HG02840 (cell line): ENCODE measurements at regions not wholly inside any gene's neighbourhood (a gene's known extent, or its start where the extent isn't known, plus 50 kb on each side); places are given as distances from the start of the nearest gene placed in this dataset.
"Not testable (repeated sequence)": the region's sequence is repeated elsewhere in the genome, so short reads cannot be mapped to it uniquely, and the experiment has no call there.

Experiments used
- ATAC-seq: cut with Tn5 transposase; IDR thresholded peaks from one replicate; pipeline ENCODE4 v1.9.1; 2021; ENCODE audit warnings: mild to moderate bottlenecking, moderate library complexity, moderate number of reproducible peaks; ENCODE audit not compliant: unreplicated experiment, low FRiP score

DNA sequence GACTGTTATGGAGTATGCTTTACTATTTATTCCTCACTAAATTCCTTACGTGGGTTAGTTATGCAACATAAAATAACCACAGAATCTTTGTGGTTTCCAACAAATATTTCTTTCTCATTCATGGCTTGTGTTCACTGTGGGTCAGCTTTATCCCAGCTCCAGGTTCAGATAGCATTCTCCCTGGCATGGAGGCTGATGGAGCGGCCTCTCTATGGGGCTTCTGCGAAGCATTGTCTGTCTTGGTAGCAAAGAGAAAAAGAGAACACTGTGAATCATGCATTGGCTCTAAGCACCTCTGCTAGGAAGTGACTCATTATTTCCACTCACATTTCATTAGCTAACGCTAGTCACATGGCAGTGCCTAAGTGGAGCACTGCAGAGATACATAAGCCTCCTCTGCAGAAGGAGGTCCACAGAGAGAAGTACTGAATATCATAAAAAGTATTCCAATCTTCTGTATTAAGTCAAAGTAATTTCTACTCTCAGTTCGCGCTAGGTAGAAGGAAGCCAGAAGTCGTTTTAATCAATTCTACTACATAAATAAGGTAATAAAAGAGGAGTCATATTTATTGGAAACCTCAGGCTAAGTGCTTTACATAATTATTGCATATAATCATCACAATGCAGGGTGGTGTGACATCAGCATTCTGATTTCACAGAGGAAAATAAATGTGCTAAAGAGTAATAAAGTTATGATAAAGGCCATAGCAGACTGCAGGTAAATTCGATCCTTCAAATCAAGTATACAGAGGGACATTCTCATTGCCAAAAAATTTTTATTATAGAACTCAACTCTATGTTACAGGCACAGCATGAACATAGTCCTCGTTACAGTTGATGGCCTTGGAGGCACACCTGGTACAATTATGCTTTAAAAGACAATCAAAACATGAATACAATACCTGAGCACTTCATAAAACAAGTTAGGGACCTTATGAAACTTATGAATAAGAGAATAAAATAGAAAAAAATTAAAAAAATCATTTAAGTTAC is 531.1 kb downstream of the CETN3 start:
- ATAC-seq = no peak

GRCh38 chr5:89871906-89872305 is 537.6 kb downstream of the CETN3 start:
- ATAC-seq = no peak

- no peak for ATAC-seq
Measured at GRCh38 chr5:89869346-89869745, 540.2 kb downstream of the CETN3 start.

GRCh38 chr5:89866410-89866809 is 543.1 kb downstream of the CETN3 start:
- no peak for ATAC-seq

- no peak for ATAC-seq
Measured at GRCh38 chr5:89864941-89865340, 544.6 kb downstream of the CETN3 start.

- ATAC-seq = no peak
Measured at GRCh38 chr5:89857790-89858189, 551.8 kb downstream of the CETN3 start.

- ATAC-seq = no peak
Measured at GRCh38 chr5:89855417-89855816, 554.1 kb downstream of the CETN3 start.

- ATAC-seq = no peak
Measured at GRCh38 chr5:89851911-89852310, 557.6 kb downstream of the CETN3 start.

DNA sequence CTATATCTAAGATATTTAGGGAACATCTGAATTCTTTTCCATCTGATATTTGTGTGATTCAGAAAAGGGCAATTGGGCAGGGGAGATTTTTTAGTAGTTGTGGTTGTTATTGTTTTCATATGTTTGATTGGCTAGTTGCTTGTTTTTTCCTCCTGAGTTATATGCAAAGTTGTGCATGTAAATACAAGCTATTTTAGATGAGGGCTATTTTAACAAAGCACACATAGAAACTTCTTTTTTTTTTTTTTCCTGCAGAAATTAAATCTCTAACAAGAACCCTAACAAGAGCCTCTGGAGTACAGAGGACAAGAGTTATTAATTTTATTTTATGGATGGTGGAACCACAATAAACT is 559.1 kb downstream of the CETN3 start:
- no peak for ATAC-seq

DNA sequence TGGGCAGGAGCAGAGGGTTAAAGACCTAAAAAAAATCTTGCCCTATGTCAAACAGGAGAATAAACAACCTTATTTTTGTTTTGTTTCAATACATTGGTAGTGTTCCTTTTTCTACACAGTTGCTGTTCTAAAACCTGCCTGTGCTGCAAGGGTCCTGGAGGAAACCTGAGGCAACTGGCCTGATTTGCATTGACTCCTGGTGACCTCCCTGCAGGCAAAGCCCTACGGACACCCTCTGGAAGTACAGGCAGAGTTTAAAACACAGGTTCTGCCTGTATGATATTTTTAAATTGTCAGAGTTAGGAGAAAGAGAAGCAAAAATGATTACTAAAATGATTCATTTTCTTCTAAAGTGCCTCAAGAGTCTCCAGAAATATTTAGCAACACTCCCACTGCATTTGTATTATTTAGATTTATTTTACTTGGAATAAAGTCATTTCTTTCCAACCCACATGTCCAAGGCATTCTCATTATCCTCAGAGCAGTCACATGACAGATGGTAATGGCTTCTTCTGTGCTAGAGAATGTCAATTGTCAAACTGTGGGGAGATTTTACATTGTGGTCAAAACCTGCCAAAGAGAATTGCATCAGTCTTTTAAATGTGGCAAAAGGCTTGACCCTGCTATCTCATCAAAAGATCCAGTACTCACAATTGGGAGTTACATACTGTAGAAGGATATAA is 559.6 kb downstream of the CETN3 start:
- ATAC-seq = no peak

GRCh38 chr5:89847743-89848142 is 561.8 kb downstream of the CETN3 start:
- no peak for ATAC-seq

DNA sequence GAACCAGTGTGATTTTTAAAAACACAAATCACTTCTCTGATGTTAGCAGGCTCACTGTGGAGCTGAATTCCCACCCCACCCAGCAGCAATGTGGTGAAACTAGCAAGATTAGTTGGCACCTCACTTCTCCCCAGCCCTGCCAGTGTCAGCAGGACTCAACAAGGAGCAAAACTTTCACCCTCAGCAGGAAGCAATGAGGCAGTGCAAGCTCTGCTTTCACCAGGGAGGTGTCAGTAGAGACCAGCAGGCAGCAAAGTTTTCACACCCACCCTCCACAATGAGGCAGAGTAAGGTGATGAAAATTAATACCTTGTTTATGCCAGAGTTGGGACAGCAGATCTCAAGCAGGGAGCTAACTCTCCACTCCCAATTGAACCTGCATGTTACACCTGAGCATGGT is 565.0 kb downstream of the CETN3 start:
- no peak for ATAC-seq

DNA sequence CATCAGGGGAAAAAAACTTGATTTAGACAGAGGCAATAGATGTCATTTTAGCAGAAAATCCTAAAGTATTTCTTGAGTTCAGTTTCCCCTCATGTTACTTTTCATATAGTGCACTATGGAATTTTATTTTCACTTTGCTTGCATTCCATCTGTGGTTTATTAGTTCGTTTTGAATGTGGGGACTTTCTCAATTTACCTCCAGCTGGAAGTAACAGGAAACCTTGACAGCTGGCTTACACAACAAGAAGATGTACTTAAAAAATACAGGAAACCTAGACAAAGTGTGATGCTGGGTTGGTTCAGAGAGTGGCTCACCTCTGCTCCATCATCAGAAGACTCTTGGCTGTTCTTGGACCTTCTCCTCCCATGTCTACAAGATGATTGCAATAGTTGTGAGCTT is 567.0 kb downstream of the CETN3 start:
- ATAC-seq = no peak

GRCh38 chr5:89840906-89841305 is 568.6 kb downstream of the CETN3 start:
- no peak for ATAC-seq

DNA sequence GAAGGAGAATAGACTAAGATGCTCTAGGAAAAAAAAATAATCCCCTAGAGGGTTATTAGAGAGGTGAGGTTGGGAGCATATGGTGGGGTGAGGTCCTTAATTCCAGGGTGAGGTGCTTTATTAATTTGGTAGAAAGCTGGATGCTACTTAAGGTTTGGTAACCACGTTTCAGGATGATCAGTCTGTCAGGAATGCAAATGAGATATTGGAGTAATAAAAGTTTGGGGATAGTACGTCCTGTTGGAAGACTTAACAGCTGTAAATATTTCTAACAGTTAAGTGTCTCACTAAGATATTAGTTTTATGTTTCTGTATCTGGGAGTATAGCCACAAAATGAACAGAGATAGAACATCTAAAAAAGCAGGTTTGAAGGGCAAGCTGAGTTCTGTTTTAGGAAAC is 578.9 kb downstream of the CETN3 start:
- no peak for ATAC-seq

DNA sequence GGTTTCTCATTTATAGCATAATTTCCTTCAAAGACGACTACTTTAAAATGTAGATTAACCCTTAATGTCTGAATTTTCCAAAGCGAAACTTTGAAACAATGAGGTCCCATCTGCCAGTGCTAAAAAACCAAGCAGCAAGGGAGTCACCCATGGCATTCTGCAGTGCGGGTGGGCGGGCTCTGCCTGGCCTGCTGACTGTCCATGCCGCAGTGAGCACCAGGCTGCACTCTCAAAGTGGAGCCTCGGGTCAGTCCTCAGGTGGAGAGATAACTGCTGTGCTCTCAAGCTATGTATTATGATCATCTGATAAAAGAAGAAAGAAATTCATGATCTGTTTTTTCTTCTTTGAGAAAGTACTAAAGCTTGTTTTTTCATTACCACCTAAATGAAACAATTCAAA is 581.6 kb downstream of the CETN3 start:
- no peak for ATAC-seq

DNA sequence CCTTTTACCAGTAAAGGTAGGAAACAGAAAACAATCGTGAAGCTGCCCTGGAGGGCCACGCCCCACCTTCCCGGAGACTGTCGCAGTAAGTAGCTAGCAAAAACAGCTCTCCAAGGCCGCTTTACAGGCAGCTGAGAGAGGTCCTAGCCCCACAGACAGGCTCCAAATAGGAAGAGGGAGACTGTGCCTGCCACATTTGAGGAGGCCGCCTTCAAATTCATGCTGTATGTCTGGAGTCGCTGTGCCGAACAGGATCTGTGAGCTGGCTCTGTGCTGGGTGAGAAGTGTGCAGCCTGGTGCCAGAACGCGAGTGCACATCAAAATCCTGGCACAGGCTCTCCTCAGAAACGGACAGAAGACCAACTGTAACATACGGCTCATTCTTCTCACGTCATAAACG is 582.2 kb downstream of the CETN3 start:
- ATAC-seq = no peak

DNA sequence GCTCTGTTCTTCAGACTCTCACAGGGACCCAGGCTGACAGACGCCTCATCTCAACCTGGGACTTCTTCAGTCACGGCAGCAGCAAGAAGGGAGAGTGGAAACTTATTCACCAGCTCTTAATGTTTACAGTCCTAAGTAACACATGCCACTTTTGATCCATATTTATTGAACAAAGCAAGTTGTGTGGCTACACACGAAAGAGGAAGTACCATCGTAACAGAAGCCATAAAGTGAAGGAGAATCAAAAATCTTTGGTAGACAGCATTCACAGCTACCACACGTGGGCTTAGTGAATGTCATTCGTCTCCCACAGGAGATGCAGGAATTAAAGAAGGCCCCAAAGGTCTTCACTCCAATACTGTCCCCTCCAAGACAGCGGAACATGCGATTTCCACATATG is 582.6 kb downstream of the CETN3 start:
- ATAC-seq = no peak

GRCh38 chr5:89823046-89823445 is 586.5 kb downstream of the CETN3 start:
- no peak for ATAC-seq

GRCh38 chr5:89817841-89818240 is 591.7 kb downstream of the CETN3 start:
- ATAC-seq = no peak

DNA sequence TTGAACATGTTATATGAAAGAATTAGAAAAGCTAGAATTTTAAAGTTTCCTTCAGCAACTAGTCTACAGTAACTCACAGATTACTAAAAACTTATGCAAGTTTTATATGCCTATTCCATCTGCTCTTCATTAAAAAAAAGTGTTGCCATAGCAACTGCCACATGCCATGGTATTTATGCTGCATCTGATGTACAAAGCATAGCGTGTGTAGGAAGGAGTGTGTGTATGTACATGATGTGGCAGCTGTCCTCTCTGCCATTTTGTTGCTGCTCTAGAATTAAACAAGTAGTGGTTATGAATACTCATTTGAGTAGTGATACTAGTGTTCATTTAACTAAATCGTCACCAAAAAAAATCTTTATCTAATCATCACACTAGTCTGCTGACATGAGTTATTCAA is 593.5 kb downstream of the CETN3 start:
- no peak for ATAC-seq

DNA sequence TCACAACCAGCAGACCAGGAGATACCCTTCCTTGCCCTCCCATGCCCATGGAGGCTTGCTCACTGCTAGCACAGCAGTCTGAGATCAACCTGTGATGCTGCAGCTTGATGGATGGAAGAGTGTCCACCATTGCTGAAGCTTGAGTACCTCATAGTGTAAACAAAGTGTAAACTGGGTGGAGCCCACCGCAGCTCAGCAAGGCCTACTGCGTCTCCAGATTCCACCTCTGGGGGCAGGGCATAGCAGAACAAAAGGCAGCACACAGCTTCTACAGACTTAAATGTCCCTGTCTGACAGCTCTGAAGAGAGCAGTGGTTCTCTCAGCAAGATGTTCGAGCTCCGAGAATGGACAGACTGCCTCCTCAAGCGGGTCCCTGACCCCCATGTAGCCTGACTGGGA is 608.8 kb downstream of the CETN3 start:
- not testable (repeated sequence) for ATAC-seq
